ENCODE measurements at regions not wholly inside any gene's neighbourhood (a gene's known extent, or its start where the extent isn't known, plus 50 kb on each side); places are given as distances from the start of the nearest gene placed in this dataset.

GRCh38 chr18:67677489-67677888 lies 161.0 kb upstream of the DSEL start:
- no peaks in the 10 kb centered on the region for H3K9me3 ChIP-seq
- H3K27me3 ChIP-seq, result no peaks in the 10 kb centered on the region
- H3K36me3 ChIP-seq, result no peaks in the 10 kb centered on the region
- H3K4me3 ChIP-seq, result no peak overlapping the region
- no peak overlapping the region for H3K27ac ChIP-seq
- TF ChIP-seq POLR2A (IDR thresholded peaks at IDR 0.05) (no peak), CTCF (IDR thresholded peaks at IDR 0.05) (no peak)
- H3K4me1 ChIP-seq, result no peaks in the 10 kb centered on the region
- DNase-seq, result no peak

- Histone ChIP-seq H3K27me3 (no peaks in the 10 kb centered on the region), H3K4me3 (no peak overlapping the region), H3K9me3 (no peaks in the 10 kb centered on the region), H3K36me3 (no peaks in the 10 kb centered on the region), H3K27ac (no peak overlapping the region), H3K4me1 (no peaks in the 10 kb centered on the region)
- no peak for DNase-seq
- TF ChIP-seq CTCF (IDR thresholded peaks at IDR 0.05) (no peak), POLR2A (IDR thresholded peaks at IDR 0.05) (no peak)
Observed at GRCh38 chr18:67672716-67673115, 156.2 kb upstream of the DSEL start.

GRCh38 chr18:67672155-67672554 lies 155.6 kb upstream of the DSEL start:
- no peaks in the 10 kb centered on the region for H3K27me3 ChIP-seq
- DNase-seq, result no peak
- no peak overlapping the region for H3K27ac ChIP-seq
- no peak overlapping the region for H3K4me3 ChIP-seq
- no peaks in the 10 kb centered on the region for H3K9me3 ChIP-seq
- TF ChIP-seq CTCF (IDR thresholded peaks at IDR 0.05), result no peak
- H3K4me1 ChIP-seq, result no peaks in the 10 kb centered on the region
- no peaks in the 10 kb centered on the region for H3K36me3 ChIP-seq

GRCh38 chr18:67670024-67670543 lies 153.6 kb upstream of the DSEL start:
- Histone ChIP-seq H3K4me3 (no peak overlapping the region), H3K27me3 (no peaks in the 10 kb centered on the region), H3K9me3 (no peaks in the 10 kb centered on the region), H3K27ac (no peak overlapping the region), H3K36me3 (no peaks in the 10 kb centered on the region), H3K4me1 (no peaks in the 10 kb centered on the region)
- no peak for TF ChIP-seq CTCF (IDR thresholded peaks at IDR 0.05)
- DNase-seq, result no peak

GRCh38 chr18:67665266-67665665 lies 148.7 kb upstream of the DSEL start:
- TF ChIP-seq CTCF (IDR thresholded peaks at IDR 0.05), result no peak
- no peak for TF ChIP-seq POLR2A (IDR thresholded peaks at IDR 0.05)
- H3K9me3 ChIP-seq, result no peaks in the 10 kb centered on the region

GRCh38 chr18:67662996-67663395 lies 146.5 kb upstream of the DSEL start:
- no peaks in the 10 kb centered on the region for H3K4me1 ChIP-seq
- H3K9me3 ChIP-seq, result no peaks in the 10 kb centered on the region
- no peaks in the 10 kb centered on the region for H3K27me3 ChIP-seq
- no peak for TF ChIP-seq POLR2A (IDR thresholded peaks at IDR 0.05)
- no peak for TF ChIP-seq CTCF (IDR thresholded peaks at IDR 0.05)
- H3K36me3 ChIP-seq, result no peaks in the 10 kb centered on the region
- DNase-seq, result no peak
- H3K27ac ChIP-seq, result no peak overlapping the region
- H3K4me3 ChIP-seq, result no peak overlapping the region

More at GRCh38 chr18:67665266-67665665, 148.7 kb upstream of the DSEL start:
- Histone ChIP-seq H3K36me3 (no peaks in the 10 kb centered on the region), H3K4me3 (no peak overlapping the region), H3K27me3 (no peaks in the 10 kb centered on the region), H3K4me1 (no peaks in the 10 kb centered on the region), H3K27ac (no peak overlapping the region)
- no peak for DNase-seq

All from Peyer's patch (tissue), 4 donors.